Mucosa of descending colon (tissue), 3 donors: ENCODE measurements at regions not wholly inside any gene's neighbourhood (a gene's known extent, or its start where the extent isn't known, plus 50 kb on each side); places are given as distances from the start of the nearest gene placed in this dataset.
"Not testable (repeated sequence)": the region's sequence is repeated elsewhere in the genome, so short reads cannot be mapped to it uniquely, and the experiment has no call there.

ENCODE experiments used
- ATAC-seq: fragments of 200-7000 bp; cut with Tn5 transposase; one replicate; pipeline ENCODE4 v1.9.1; 2020; ENCODE audit warnings: mild to moderate bottlenecking, moderate library complexity
- DNase-seq, 3 donors: peaks; one replicate each; pipeline ENCODE4 v3.0.0-alpha.2; 2020
- H3K36me3 ChIP-seq: fragments of 200-600 bp; one replicate; pipeline ENCODE4 v1.8.0; 2021; ENCODE audit warnings: low read depth, mild to moderate bottlenecking
- H3K4me1 ChIP-seq: fragments of 200-600 bp; one replicate; pipeline ENCODE4 v1.8.0; 2021; ENCODE audit warnings: low read depth, mild to moderate bottlenecking
- H3K4me3 ChIP-seq: fragments of 200-600 bp; one replicate; pipeline ENCODE4 v1.8.0; 2021; ENCODE audit warnings: mild to moderate bottlenecking
- H3K9me3 ChIP-seq: fragments of 200-600 bp; one replicate; pipeline ENCODE4 v1.8.0; 2021; ENCODE audit warnings: mild to moderate bottlenecking
- intact Hi-C, 2 donors: fragments of 100-400 bp; cut with DNase I in 1 of 2; cut with micrococcal nuclease in 1 of 2; formaldehyde crosslinking; loops; one replicate each; pipeline versions ENCODE4 v1.11.0 to v1.11.1; 2022; cut with DNase I, micrococcal nuclease
- TF ChIP-seq, protein P1 (sequence below): fragments of 200-600 bp; IDR thresholded peaks from one replicate; pipeline ENCODE4 v1.8.0; 2022; ENCODE audit warnings: antibody characterized with exemption, mild to moderate bottlenecking
- donor health status: DM: no; HTN: no; CAD: no; lungs with moderate emphysema.
- donor health status: DM: no; HTN: no; CAD: no.
- donor health status: DM: no; HTN: yes; CAD: no.

DNA sequence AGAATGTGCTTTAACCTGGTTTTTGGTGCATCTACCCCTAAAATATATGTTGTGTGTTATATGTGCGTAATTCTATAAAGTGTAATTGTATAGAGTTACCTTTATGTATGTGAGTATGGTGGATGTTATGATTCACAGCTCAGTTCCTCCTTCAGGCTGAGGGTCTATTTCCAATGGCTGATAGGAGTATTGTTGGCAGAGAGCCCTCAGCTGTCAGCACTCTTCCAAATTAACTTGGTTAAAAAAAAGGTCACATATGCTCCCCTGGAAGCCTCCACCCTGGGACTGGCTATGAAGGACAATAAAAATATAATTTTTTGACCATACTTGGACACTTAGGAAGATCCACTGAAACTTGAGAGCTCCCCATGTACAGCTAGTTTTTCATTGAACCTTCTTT lies 250.4 kb upstream of the CDH12 start:
- no peak overlapping the region for H3K4me3 ChIP-seq
- TF ChIP-seq, protein P1, sequence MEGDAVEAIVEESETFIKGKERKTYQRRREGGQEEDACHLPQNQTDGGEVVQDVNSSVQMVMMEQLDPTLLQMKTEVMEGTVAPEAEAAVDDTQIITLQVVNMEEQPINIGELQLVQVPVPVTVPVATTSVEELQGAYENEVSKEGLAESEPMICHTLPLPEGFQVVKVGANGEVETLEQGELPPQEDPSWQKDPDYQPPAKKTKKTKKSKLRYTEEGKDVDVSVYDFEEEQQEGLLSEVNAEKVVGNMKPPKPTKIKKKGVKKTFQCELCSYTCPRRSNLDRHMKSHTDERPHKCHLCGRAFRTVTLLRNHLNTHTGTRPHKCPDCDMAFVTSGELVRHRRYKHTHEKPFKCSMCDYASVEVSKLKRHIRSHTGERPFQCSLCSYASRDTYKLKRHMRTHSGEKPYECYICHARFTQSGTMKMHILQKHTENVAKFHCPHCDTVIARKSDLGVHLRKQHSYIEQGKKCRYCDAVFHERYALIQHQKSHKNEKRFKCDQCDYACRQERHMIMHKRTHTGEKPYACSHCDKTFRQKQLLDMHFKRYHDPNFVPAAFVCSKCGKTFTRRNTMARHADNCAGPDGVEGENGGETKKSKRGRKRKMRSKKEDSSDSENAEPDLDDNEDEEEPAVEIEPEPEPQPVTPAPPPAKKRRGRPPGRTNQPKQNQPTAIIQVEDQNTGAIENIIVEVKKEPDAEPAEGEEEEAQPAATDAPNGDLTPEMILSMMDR = no peak
- intact Hi-C loops = no loop called here
- ATAC-seq (no peak), DNase-seq (no peak)
- no peaks in the 10 kb centered on the region for H3K9me3 ChIP-seq
- no peaks in the 10 kb centered on the region for H3K36me3 ChIP-seq
- no peaks in the 10 kb centered on the region for H3K4me1 ChIP-seq

DNA sequence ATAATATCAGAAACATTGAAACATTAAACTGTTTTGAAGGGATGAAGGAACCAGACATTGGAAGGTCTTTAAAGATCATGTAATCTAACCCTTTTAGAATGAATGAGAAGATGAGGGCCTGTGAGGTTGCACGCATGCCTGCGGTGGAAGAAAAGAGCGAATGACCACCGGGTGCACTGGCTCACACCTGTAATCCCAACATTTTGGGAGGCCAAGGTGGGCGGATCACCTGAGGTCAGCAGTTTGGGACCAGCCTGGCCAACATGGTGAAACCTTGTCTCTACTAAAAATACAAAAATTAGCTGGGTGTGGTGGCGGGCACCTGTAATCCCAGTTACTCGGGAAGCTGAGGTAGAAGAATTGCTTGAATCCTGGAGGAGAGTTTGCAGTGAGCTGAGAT lies 242.3 kb upstream of the CDH12 start:
- H3K9me3 ChIP-seq, H3K4me3 ChIP-seq, H3K36me3 ChIP-seq, DNase-seq, ATAC-seq, H3K4me1 ChIP-seq, intact Hi-C loops: not testable (repeated sequence)

DNA sequence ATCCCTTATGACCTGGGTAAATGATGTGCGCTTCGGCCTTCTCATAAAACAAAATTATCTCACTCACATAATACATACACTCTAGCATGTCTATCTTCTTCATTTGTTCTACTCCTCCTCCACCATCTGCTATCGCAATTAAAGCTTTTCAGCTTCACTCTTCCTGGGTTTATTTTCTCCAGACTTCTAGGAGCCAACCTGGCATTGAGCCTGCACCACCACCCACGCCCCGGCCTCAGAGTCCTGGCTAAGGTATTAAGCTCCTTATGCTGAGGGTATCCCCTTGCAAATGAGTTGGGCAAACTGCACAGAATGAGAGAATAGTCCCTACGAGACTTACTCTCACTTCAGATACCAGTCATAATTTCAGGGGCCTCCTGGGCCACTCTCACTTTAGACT lies 236.1 kb upstream of the CDH12 start:
- Histone ChIP-seq H3K4me1 (no peaks in the 10 kb centered on the region), H3K9me3 (no peaks in the 10 kb centered on the region), H3K4me3 (no peak overlapping the region), H3K36me3 (no peaks in the 10 kb centered on the region)
- DNase-seq = no peak
- intact Hi-C loops = no loop called here
- TF ChIP-seq, protein P1 = no peak
- ATAC-seq = no peak

GRCh38 chr5:23084815-23085214 lies 231.7 kb upstream of the CDH12 start:
- TF ChIP-seq, protein P1 = no peak
- H3K4me3 ChIP-seq = no peak overlapping the region
- DNase-seq (no peak), ATAC-seq (no peak)
- intact Hi-C loops = no loop called here
- no peaks in the 10 kb centered on the region for H3K9me3 ChIP-seq
- H3K36me3 ChIP-seq = no peaks in the 10 kb centered on the region
- no peaks in the 10 kb centered on the region for H3K4me1 ChIP-seq

DNA sequence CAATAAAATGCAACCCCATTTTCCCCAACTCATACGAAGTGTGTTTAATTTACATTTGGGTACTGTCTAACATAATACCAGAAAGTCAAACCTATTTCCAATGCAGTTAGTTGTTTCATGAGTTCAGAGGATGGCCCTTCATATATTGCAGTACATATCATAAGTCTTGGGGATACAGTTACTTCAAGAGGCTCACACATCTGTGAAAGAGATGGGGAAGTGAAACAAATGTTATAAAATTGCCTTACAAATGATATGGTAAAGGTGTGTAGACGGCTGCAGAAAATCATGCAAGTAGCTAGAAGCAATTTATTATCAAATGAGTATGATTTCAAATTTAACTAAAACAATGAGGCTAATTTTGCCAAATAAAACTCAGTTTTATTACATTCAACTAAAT lies 219.0 kb upstream of the CDH12 start:
- Histone ChIP-seq H3K9me3 (no peaks in the 10 kb centered on the region), H3K4me3 (no peak overlapping the region), H3K4me1 (no peaks in the 10 kb centered on the region), H3K36me3 (no peaks in the 10 kb centered on the region)
- ATAC-seq (no peak), DNase-seq (no peak)
- intact Hi-C loops = no loop called here
- TF ChIP-seq, protein P1 = no peak

GRCh38 chr5:23071682-23072081 lies 218.5 kb upstream of the CDH12 start:
- H3K4me3 ChIP-seq = no peak overlapping the region
- ATAC-seq = no peak
- intact Hi-C loops = no loop called here
- no peaks in the 10 kb centered on the region for H3K4me1 ChIP-seq
- DNase-seq = no peak
- no peaks in the 10 kb centered on the region for H3K36me3 ChIP-seq
- H3K9me3 ChIP-seq = no peaks in the 10 kb centered on the region
- TF ChIP-seq, protein P1 = no peak
